SK-N-SH treated with all-trans-retinoic acid at 6 μM for 48 hours (cell line): ENCODE measurements at regions not wholly inside any gene's neighbourhood (a gene's known extent, or its start where the extent isn't known, plus 50 kb on each side); places are given as distances from the start of the nearest gene placed in this dataset.

Source experiments
- ARNTL ChIP-seq: fragments of 450-650 bp; formaldehyde crosslinking; IDR thresholded peaks from 2 replicates; pipeline ENCODE4 v1.5.0; 2020; ENCODE audit warnings: low read depth, mild to moderate bottlenecking, moderate library complexity, borderline replicate concordance
- CSDC2 ChIP-seq: fragments of 250-450 bp; sonication (Bioruptor Pico); IDR thresholded peaks from 2 replicates; pipeline ENCODE4 v1.5.0; 2020; ENCODE audit warnings: mild to moderate bottlenecking, moderate library complexity
- TCF4 ChIP-seq: fragments of 250-450 bp; sonication (Bioruptor Pico); IDR thresholded peaks from 2 replicates; pipeline ENCODE4 v1.8.0; 2021; ENCODE audit warnings: mild to moderate bottlenecking, moderate library complexity, borderline replicate concordance
- ZFP30 ChIP-seq: fragments of 450-650 bp; formaldehyde crosslinking; IDR thresholded peaks from 2 replicates; pipeline ENCODE4 v1.5.0; 2022; ENCODE audit warnings: mild to moderate bottlenecking, moderate library complexity
- TF ChIP-seq, protein P1 (sequence below): fragments of 250-450 bp; sonication (Bioruptor Pico); IDR thresholded peaks from 2 replicates; pipeline ENCODE4 v1.5.1; 2020; ENCODE audit warnings: low read depth, mild to moderate bottlenecking, moderate library complexity

GRCh38 chr14:84483072-84483420, 1046.9 kb upstream of the FLRT2 start:
- no peak for TF ChIP-seq ARNTL (CRISPR knock-in tag)
- TF ChIP-seq CSDC2 (CRISPR knock-in tag) = no peak
- TF ChIP-seq, protein P1, sequence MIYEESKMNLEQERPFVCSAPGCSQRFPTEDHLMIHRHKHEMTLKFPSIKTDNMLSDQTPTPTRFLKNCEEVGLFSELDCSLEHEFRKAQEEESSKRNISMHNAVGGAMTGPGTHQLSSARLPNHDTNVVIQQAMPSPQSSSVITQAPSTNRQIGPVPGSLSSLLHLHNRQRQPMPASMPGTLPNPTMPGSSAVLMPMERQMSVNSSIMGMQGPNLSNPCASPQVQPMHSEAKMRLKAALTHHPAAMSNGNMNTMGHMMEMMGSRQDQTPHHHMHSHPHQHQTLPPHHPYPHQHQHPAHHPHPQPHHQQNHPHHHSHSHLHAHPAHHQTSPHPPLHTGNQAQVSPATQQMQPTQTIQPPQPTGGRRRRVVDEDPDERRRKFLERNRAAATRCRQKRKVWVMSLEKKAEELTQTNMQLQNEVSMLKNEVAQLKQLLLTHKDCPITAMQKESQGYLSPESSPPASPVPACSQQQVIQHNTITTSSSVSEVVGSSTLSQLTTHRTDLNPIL = no peak
- no peak for TF ChIP-seq ZFP30 (CRISPR knock-in tag)
- TF ChIP-seq TCF4 (CRISPR knock-in tag) = no peak
